Endothelial cell of hepatic sinusoid (primary cell): ENCODE measurements at regions not wholly inside any gene's neighbourhood (a gene's known extent, or its start where the extent isn't known, plus 50 kb on each side); places are given as distances from the start of the nearest gene placed in this dataset.
"Not testable (repeated sequence)": the region's sequence is repeated elsewhere in the genome, so short reads cannot be mapped to it uniquely, and the experiment has no call there.

ENCODE experiments used
- in situ Hi-C: cut with HindIII; loops from 2 replicates; pipeline ENCODE4 v1.10.0; 2017; ENCODE audit warnings: low sequenced_read_pairs

GRCh38 chr3:168977716-168978374 is 685.7 kb downstream of the MECOM start:
- in situ Hi-C loops, result no loop called here

- in situ Hi-C loops, result no loop called here
Measured at GRCh38 chr3:168976969-168977368, 686.5 kb downstream of the MECOM start.

GRCh38 chr3:168975576-168975975 is 687.9 kb downstream of the MECOM start:
- in situ Hi-C loops, result no loop called here

- in situ Hi-C loops, result no loop called here
Measured at GRCh38 chr3:168974617-168975403, 688.7 kb downstream of the MECOM start.

- in situ Hi-C loops, result no loop called here
Measured at GRCh38 chr3:168973897-168974296, 689.6 kb downstream of the MECOM start.

- in situ Hi-C loops, result no loop called here
Measured at GRCh38 chr3:168973206-168973605, 690.3 kb downstream of the MECOM start.

- in situ Hi-C loops, result no loop called here
Measured at GRCh38 chr3:168968609-168969008, 694.9 kb downstream of the MECOM start.

- in situ Hi-C loops, result no loop called here
Measured at GRCh38 chr3:168964736-168965135, 698.8 kb downstream of the MECOM start.

- in situ Hi-C loops, result no loop called here
Measured at GRCh38 chr3:168961271-168961670, 702.2 kb downstream of the MECOM start.

- in situ Hi-C loops, result no loop called here
Measured at GRCh38 chr3:168959731-168960130, 703.8 kb downstream of the MECOM start.

- in situ Hi-C loops, result no loop called here
Measured at GRCh38 chr3:168958466-168958865, 705.0 kb downstream of the MECOM start.

- in situ Hi-C loops, result no loop called here
Measured at GRCh38 chr3:168956076-168956475, 707.4 kb downstream of the MECOM start.

GRCh38 chr3:168952551-168952950 is 711.0 kb downstream of the MECOM start:
- in situ Hi-C loops, result no loop called here

- in situ Hi-C loops, result no loop called here
Measured at GRCh38 chr3:168951884-168952283, 711.6 kb downstream of the MECOM start.

GRCh38 chr3:168951368-168951767 is 712.1 kb downstream of the MECOM start:
- in situ Hi-C loops, result no loop called here

- in situ Hi-C loops, result no loop called here
Measured at GRCh38 chr3:168950622-168951021, 712.9 kb downstream of the MECOM start.

GRCh38 chr3:168939651-168940238 is 723.8 kb downstream of the MECOM start:
- in situ Hi-C loops, result no loop called here

GRCh38 chr3:168933614-168934013 is 729.9 kb downstream of the MECOM start:
- in situ Hi-C loops, result no loop called here

GRCh38 chr3:168929997-168930396 is 733.5 kb downstream of the MECOM start:
- in situ Hi-C loops, result not testable (repeated sequence)

GRCh38 chr3:168926426-168926825 is 737.1 kb downstream of the MECOM start:
- in situ Hi-C loops, result no loop called here

- in situ Hi-C loops, result no loop called here
Measured at GRCh38 chr3:168925568-168925967, 737.9 kb downstream of the MECOM start.

- in situ Hi-C loops, result no loop called here
Measured at GRCh38 chr3:168914662-168915061, 748.9 kb downstream of the MECOM start.
